Psoas muscle (tissue), 7 donors: ENCODE measurements at regions not wholly inside any gene's neighbourhood (a gene's known extent, or its start where the extent isn't known, plus 50 kb on each side); places are given as distances from the start of the nearest gene placed in this dataset.
"Not testable (repeated sequence)": the region's sequence is repeated elsewhere in the genome, so short reads cannot be mapped to it uniquely, and the experiment has no call there.

ENCODE experiments used
- ATAC-seq, 4 donors: fragments of 200-7000 bp; cut with Tn5 transposase; one replicate each; pipeline ENCODE4 v1.9.1; 2020; ENCODE audit warnings: moderate library complexity in 3 of 4, mild to moderate bottlenecking in 2 of 4
- DNase-seq, 2 donors: peaks; one replicate each; pipeline ENCODE4 v3.0.0-alpha.2; 2020
- H3K27ac ChIP-seq: fragments of 200-600 bp; one replicate; pipeline ENCODE4 v1.8.0; 2022
- H3K27me3 ChIP-seq, 3 donors: fragments of 200-600 bp in 1 of 3; one replicate each; pipeline versions ENCODE4 v1.6.1 to v1.8.0; 2013 to 2022; ENCODE audit warnings: low read length in 2 of 3, mild to moderate bottlenecking in 2 of 3, moderate library complexity in 1 of 3; ENCODE audit not compliant: insufficient read depth in 3 of 3
- H3K36me3 ChIP-seq, 2 donors: fragments of 200-600 bp in 1 of 2; one replicate each; pipeline versions ENCODE4 v1.6.1 to v1.8.0; 2013 to 2022; ENCODE audit warnings: low read depth in 1 of 2, mild to moderate bottlenecking in 1 of 2, moderate library complexity in 1 of 2; ENCODE audit not compliant: insufficient read depth in 1 of 2
- H3K4me1 ChIP-seq: fragments of 200-600 bp; one replicate; pipeline ENCODE4 v1.8.0; 2022
- H3K4me3 ChIP-seq: fragments of 200-600 bp; one replicate; pipeline ENCODE4 v1.8.0; 2022; ENCODE audit warnings: mild to moderate bottlenecking
- H3K9me3 ChIP-seq: fragments of 200-600 bp; one replicate; pipeline ENCODE4 v1.8.0; 2022
- WGBS, 3 donors: extraction: QIAGEN DNeasy Blood & Tissue Kit; methylation state at CpG; one replicate each; pipeline versions ENCODE4 v1.1.6 to v1.1.7; 2013; 5-methylcytosine and 5-hydroxymethylcytosine counted together
- intact Hi-C, 2 donors: fragments of 100-400 bp; cut with DNase I; formaldehyde crosslinking; loops; one replicate each; pipeline versions ENCODE4 v1.11.0 to v1.14.2; 2022
- TF ChIP-seq, protein P1 (sequence below): fragments of 200-600 bp; IDR thresholded peaks from one replicate; pipeline ENCODE4 v1.8.0; 2022; ENCODE audit warnings: antibody characterized with exemption
- donor health status: healthy with polysubstance abuse.
- donor health status: DM: no; HTN: no; CAD: no; lungs with moderate emphysema.
- donor health status: Bipolar disorder and iron deficiency.
- donor health status: healthy.
- donor health status: DM: yes; HTN: yes; CAD: no.
- donor health status: DM: no; HTN: no; CAD: no.
- donor health status: DM: yes; HTN: yes; CAD: no.

DNA sequence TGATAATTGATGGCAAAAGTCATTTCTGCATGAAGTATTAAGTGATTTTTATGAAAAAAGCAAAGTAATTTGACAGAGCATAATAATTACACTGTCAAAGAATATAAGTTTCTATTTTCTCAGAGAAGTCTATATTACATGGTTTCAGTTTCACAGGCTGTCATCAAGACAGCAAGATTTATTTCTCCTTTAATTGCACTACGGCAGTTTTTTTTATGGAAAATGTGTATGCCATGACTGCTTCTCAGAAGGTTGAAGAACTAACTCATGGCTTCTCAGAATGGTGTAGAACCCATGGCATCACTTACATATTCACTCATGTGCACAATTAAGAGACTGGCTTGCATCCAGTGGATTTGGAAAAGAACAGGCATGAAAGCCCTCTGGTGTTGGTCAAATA lies 870.3 kb upstream of the SORCS1 start:
- intact Hi-C loops = no loop called here
- no peaks in the 10 kb centered on the region for H3K27me3 ChIP-seq
- H3K36me3 ChIP-seq = no peaks in the 10 kb centered on the region
- H3K27ac ChIP-seq = no peak overlapping the region
- whole genome bisulfite sequencing, 3 donors = 17 to 22% (median 20%) methylated on average over 1 of the region's 1 CpG
- ATAC-seq (no peak), DNase-seq (no peak)
- no peaks in the 10 kb centered on the region for H3K9me3 ChIP-seq
- TF ChIP-seq, protein P1, sequence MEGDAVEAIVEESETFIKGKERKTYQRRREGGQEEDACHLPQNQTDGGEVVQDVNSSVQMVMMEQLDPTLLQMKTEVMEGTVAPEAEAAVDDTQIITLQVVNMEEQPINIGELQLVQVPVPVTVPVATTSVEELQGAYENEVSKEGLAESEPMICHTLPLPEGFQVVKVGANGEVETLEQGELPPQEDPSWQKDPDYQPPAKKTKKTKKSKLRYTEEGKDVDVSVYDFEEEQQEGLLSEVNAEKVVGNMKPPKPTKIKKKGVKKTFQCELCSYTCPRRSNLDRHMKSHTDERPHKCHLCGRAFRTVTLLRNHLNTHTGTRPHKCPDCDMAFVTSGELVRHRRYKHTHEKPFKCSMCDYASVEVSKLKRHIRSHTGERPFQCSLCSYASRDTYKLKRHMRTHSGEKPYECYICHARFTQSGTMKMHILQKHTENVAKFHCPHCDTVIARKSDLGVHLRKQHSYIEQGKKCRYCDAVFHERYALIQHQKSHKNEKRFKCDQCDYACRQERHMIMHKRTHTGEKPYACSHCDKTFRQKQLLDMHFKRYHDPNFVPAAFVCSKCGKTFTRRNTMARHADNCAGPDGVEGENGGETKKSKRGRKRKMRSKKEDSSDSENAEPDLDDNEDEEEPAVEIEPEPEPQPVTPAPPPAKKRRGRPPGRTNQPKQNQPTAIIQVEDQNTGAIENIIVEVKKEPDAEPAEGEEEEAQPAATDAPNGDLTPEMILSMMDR = no peak
- no peaks in the 10 kb centered on the region for H3K4me1 ChIP-seq
- no peak overlapping the region for H3K4me3 ChIP-seq

DNA sequence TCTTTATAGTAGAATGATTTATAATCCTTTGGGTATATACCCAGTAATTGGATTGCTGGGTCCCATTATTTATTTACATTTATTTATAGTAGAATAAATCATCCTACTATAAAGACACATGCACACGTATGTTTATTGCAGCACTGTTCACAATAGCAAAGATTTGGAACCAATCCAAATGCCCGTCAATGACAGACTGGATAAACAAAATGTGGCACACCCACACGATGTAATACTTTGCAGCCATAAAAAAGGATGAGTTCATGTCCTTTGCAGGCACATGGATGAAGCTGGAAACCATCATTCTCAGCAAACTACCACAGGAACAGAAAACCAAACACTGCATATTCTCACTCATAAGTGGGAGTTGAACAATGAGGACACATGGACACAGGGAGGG lies 869.0 kb upstream of the SORCS1 start:
- ATAC-seq, H3K27ac ChIP-seq, H3K9me3 ChIP-seq, H3K4me3 ChIP-seq, DNase-seq, H3K4me1 ChIP-seq, H3K27me3 ChIP-seq, intact Hi-C loops, H3K36me3 ChIP-seq: not testable (repeated sequence)
- WGBS, 3 donors = 41 to 58% (median 54%) methylated on average over 3 of the region's 3 CpGs

DNA sequence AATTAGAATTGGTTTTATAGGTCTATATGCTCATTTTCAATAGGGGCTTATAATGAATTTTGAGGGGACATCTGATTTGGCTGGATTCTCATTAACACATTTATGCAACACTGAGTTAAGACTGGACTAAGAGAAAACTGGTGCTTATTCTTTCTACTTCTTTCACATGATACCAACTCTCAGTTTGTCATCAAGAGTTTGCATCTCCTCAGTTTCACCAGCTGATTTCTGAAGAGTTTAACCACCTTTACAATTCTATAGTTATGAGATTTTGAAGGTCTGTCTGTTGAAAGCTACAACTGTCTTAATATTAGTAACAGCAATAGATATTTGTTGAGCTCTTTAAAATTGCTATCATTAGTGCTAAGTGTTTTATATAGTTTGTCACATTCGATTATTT lies 867.0 kb upstream of the SORCS1 start:
- no peak for ATAC-seq

DNA sequence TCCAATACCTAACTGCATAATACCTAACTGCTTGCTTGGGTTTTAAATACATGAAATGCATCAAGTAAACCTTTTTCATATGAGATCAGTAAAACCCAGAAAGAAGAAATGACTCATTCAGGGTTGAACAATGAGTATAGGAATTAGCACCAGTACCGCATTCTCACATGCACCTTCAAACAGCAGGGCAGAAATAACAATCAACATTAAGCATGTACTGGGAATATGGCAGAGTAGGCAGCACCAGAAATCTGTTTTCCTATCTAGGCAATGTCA lies 850.3 kb upstream of the SORCS1 start:
- Histone ChIP-seq H3K36me3 (no peaks in the 10 kb centered on the region), H3K9me3 (no peaks in the 10 kb centered on the region), H3K4me3 (no peak overlapping the region), H3K27ac (no peak overlapping the region), H3K4me1 (no peaks in the 10 kb centered on the region), H3K27me3 (no peaks in the 10 kb centered on the region)
- TF ChIP-seq, protein P1 = no peak
- intact Hi-C loops = no loop called here
- 93 to 98% (median 97%) methylated on average over 1 of the region's 1 CpG for WGBS, 3 donors
- ATAC-seq (no peak), DNase-seq (no peak)

More for the DNA sequence above, 867.0 kb upstream of the SORCS1 start:
- H3K36me3 ChIP-seq = no peaks in the 10 kb centered on the region
- no peaks in the 10 kb centered on the region for H3K27me3 ChIP-seq
- no peak overlapping the region for H3K27ac ChIP-seq
- no peak overlapping the region for H3K4me3 ChIP-seq
- no peaks in the 10 kb centered on the region for H3K4me1 ChIP-seq
- TF ChIP-seq, protein P1 = no peak
- no peaks in the 10 kb centered on the region for H3K9me3 ChIP-seq
- 74 to 93% (median 86%) methylated on average over 1 of the region's 1 CpG for WGBS, 3 donors
- no peak for DNase-seq
- intact Hi-C loops = no loop called here

DNA sequence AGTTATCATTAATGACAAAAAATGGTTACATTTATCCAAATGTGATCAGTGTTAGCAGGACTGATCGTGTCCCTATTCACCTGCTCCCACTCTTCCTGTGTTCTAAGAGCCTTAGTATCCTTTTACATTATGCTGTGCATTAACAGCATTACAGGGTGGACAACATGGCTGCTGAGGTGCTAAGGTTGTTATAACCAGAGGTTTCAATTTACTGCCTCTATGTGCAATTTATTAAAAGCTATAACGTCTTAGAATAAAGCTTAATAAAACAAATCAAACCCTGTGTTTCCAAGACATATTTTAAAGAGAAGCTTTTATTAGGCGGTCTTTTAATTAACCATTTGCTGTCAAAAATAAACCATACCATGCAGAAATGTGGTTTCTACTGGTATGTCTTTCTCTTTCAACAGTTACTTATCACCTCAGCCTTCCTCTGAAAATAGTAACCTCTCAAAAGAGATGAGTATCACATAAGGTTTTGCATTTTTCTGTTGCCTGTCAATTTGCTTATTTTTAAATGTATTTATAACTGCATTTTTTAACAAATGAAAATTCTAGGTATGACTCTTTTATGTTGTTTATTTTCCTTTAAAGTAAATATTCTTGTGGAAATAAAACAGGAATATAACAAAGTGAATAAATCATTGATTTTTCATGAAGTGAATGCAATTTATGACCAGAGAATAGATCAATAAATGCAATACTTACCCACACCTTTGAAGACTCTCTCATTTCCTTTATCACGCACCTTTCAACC lies 849.8 kb upstream of the SORCS1 start:
- no peak overlapping the region for H3K27ac ChIP-seq
- no peak overlapping the region for H3K4me3 ChIP-seq
- H3K4me1 ChIP-seq = no peaks in the 10 kb centered on the region
- ATAC-seq = no peak
- TF ChIP-seq, protein P1 = no peak
- no peak for DNase-seq
- H3K27me3 ChIP-seq = no peaks in the 10 kb centered on the region
- intact Hi-C loops = no loop called here
- WGBS, 3 donors = 60 to 66% (median 61%) methylated on average over 4 of the region's 4 CpGs
- H3K9me3 ChIP-seq = no peaks in the 10 kb centered on the region
- H3K36me3 ChIP-seq = no peaks in the 10 kb centered on the region
